ENCODE measurements at regions not wholly inside any gene's neighbourhood (a gene's known extent, or its start where the extent isn't known, plus 50 kb on each side); places are given as distances from the start of the nearest gene placed in this dataset.
A peak's percentile ranks its signal among the peaks of the same experiment; 100 is the strongest.

DNA sequence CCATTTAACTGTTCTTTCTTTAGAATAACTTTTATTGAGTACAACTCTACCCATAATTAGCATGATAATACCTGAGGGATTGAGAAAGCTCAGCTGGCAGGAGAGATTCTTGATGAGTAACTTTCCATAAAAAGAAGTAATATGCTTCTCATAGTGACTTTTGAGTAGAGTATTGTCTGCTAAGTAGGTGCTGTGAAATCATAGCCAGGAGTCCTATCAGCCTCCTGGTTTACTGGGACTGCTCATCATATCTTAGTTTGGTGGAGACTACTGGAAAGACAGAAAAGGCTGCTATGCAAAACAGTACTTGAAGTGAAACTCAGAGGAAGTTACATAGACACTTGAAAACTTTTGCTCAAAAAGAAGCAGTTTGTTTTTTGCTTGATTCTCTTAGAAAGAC, 113.3 kb upstream of the ATP2B1 start:
- DNase-seq (ENCODE audit: low read depth), result no peak

DNA sequence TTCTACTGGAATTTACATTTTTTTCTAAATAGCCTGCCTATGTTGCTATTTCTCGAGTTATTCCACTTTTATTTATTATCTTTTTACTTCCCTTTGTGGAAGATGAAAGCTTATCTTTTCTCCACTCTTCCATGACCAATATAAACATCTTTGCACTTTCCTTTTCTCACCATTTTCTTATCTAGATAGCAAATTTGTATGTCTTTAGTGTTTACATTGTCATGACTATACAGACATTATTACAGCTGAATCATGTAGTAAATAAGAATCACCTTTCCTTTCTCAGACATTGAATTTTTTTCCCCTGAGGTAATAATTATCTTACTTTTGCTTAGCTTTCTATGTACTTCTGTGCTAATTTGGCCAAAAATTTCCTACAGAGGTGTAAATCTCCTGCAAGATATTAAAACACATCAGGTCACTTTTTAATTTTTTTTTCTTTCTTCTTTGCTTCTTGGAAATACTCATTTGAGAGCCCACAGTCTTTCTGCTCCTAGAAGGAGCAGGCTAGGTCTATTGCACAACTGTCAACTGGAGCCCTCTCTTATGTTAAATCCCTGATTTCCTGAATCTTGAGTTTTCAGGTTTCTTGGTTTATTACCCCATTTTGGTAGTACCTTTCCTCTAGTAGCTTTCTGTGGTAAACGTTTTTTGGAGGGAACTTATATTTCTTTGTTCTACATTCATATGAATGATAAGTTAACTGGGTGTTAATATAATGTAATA, 109.0 kb upstream of the ATP2B1 start:
- no peak for DNase-seq (ENCODE audit: low read depth)

DNA sequence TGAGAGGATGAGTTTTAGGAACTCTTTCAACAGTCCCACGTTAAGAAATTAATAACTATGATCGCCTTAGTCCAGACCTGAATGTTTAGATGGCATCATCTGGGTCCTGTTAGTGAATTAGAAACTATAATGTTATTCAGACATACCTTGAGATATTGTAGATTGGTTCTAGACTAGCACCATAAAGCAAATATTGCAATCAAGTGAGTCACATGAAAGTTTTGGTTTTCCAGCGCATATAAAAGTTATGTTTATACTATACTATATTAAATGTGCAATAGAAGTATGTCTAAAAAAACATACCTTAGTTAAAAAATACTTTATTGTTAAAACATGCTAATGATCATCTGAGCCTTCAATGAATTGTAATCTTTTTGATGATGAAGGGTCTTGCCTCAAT, 106.6 kb upstream of the ATP2B1 start:
- no peak for DNase-seq (ENCODE audit: low read depth)

DNA sequence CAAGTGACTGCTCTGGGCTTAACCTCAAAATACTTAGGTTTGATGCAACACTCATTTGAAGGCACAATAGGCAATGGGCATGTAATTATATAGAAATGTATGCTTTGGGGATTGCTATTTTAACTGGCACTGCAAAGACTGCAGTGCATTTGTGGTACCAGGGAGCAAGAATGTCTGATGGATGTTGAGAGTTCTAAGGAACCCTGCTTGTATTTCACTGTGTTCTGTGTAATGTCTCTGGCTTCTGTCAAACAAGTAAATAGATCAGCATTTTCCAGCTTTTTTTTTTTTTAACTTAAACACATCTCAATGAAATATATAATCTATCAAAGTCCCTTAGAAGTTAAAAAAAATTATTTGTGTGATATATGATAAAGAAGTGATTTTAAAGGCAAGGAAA, 94.8 kb upstream of the ATP2B1 start:
- DNase-seq (ENCODE audit: low read depth), result no peak

DNA sequence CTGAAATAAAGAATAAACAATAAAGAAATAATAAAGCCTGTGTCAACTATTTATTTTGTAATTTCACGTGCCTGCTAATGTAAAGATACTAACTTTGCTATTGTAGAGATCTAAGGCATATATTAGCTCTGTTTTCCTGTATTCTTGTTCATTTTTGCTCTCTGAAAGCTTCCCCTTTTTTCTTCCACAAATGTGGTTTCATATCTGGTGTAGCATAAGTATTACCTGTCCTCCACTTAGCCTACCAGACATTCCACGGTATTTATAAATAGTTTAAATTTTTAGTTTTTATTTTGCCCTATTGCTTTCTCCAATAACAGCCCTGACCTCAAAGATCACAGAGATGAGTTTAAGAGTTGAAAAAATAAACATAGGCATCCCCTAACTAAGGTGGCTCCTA, 92.6 kb upstream of the ATP2B1 start:
- DNase-seq (ENCODE audit: low read depth), result no peak

DNA sequence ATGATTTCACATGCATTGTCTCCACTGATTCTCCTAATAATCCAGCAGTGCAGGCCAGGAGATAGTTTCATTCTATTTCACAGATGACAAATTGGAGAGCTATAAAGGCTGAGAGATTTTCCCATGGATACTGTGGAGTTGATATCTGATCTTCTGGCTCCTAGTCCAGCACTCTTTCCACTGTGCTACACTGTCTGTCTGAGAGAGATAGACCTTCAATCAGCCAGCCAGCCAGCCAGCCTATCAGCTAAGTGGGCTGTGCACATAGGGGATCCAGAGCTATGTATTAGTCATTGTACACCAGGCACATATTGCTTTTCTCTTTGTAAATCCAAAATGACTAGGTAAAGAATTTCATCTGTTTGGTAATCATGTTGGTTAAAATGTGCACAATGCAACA, 91.8 kb upstream of the ATP2B1 start:
- peak; percentile 1 for DNase-seq (ENCODE audit: low read depth)

DNA sequence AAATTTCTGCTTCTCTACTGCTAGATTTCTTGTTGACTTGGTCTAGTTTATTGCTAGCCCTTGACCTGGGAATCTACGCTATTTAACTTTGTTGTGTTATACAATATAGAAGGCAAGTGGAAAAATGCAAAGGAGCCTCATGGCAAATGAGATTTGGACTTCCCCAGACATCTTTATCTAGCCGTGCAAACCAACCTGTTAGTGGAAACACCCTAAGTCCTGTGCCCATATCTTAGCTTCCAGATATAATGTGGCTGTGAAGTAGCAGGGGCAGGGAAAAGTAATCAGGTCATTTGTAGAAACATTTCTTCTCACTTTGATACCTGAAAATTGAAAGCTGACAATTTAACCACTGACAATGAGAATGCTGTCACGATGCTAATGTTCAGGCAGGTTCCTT, 90.7 kb upstream of the ATP2B1 start:
- no peak for DNase-seq (ENCODE audit: low read depth)

DNA sequence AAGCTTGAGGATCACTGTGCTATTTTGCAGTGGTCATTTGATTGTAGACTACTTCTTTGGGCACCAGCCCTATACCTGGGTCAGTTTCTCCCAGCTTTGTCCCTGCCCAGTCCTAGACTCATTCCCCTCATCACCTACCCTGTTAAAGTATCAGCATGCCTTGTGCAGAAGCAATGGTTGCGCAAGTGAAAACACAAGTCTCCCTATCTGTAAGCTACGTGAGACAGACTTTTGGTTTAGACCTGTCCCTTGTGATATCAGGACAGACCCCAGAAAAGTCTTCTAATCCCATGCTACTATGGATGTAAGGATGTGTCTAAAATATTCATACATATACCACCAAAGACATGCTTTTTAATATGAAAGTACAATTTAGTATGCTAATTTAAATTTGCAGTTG, 88.8 kb upstream of the ATP2B1 start:
- DNase-seq (ENCODE audit: low read depth), result no peak

DNA sequence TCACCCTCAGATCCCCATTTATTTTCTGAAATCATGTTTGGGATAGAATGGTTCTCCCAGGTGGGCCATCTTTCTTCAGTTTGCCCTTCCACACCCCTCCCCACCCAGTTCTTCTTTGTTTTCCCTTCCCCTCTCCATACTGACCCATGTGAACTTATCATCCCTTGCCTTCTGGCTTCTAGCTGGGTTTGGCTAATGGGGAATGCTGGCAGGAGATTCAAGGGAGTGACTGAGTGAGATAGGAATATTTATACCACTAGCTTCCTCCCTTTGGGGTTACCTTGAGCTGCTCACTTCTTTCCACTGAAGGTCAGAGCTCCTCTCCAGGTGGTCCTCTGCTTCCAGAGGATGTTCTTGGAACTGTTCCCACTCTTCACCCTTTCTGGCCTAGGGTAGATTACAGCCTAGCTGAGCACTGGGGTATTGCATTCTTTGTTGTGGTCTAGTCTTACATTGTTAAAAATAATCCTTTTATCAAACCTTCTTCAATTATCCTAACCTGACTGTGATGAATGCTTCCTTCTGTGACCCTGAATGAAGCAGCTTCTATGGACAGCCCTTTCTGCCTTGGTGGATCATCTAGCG, 88.3 kb upstream of the ATP2B1 start:
- DNase-seq (ENCODE audit: low read depth), result no peak

DNA sequence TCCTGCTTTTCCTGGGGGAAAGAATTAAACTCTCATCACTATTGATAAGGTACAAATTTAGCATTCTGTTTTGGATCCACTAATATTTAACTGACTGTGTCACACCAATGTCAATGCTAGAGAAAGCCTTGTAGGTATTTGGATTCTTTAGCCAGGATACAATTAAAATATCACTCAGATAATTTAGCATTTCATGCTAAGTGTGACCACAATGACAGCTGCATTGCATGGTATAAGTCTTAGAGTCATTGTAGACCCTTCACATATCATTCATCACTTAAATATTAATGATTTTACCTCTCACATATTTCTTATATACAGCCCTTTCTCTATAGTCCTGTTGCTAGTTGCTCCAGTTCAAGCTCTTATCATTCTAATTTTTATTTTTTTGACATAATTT, 85.3 kb upstream of the ATP2B1 start:
- no peak for DNase-seq (ENCODE audit: low read depth)

DNA sequence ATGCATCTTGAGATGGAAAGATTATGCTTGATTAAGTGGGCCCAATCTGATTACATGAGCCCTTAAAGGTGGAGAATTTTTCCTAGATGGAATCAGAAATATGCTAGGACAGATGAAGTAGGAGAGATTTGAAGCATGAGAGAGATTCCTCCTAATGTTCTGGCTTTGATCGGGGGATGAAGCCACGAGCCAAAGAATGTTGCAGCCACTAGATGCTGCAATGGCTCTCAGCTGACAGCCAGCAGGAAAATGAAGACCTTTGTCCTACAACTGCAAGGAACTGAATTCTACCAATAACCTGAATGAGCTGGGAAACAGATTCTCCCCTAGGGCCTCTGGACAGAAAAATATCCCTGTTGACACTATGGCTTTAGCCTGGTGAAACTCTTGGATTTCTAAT, 82.6 kb upstream of the ATP2B1 start:
- DNase-seq (ENCODE audit: low read depth), result no peak

DNA sequence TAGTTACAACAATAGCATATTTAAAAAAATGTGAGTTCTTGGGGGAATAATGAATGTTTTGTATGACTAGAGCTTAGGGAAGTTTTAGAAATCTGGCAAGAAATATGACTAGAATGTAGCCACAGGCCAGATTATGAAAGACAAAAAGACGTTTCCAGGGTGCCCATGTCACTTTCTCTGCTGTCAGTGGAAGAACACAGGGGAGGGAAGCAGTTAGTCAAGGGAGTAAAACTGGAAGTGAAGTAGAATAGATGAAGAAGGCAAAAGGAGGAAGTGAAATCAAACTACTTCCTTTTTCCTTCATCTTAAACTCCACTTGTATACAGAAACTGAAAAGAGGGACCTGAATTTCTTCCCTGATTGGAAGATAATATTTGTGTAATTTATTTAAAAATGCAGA, 81.2 kb upstream of the ATP2B1 start:
- peak; percentile 69 for DNase-seq (ENCODE audit: low read depth)

DNA sequence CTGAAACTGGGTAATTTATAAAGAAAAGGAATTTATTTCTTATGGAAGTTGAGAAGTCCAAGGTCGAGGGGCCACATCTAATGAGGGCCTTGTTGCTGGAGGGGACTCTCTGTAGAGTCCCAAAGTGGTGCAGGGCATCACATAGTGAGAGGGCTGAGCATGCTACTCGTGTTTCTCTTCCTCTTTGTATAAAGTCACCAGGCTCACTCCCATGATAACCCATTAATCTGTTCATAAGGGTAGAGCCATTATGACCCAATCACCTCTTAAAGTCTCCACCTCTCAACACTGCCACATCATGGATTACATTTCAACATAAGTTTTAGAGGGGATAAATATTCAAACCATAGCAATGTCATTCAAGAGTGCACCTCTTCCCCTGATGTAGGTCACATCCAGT, 79.1 kb upstream of the ATP2B1 start:
- DNase-seq (ENCODE audit: low read depth), result no peak

DNA sequence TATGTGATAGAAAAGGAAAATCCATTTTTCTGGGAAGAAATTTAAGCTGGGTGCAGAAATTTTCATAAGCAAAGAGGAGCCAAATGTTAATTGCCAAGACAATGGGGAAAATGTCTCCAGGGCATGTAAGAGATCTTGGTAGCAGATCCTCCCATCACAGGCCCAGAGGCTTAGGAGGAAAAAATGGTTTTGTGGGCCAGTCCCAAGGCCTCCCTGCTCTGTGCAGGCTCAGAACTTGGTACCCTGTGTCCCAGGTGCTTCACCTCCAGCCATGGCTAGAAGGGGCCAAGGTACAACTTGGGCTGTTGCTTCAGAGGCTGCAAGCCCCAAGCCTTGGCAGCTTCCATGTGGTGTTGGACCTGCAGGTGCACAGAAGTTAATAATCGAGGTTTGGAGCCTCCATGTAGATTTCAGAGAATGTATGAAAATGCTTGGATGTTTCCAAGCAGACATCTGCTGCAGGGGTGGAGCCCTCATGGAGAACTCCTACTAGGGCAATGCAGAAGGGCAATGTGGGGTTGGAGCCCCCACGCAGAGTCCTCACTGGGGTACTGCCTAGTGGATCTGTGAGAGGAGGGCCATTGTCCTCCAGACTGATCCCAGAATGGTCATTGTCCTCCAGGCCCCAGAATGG, 77.7 kb upstream of the ATP2B1 start:
- no peak for DNase-seq (ENCODE audit: low read depth)

DNA sequence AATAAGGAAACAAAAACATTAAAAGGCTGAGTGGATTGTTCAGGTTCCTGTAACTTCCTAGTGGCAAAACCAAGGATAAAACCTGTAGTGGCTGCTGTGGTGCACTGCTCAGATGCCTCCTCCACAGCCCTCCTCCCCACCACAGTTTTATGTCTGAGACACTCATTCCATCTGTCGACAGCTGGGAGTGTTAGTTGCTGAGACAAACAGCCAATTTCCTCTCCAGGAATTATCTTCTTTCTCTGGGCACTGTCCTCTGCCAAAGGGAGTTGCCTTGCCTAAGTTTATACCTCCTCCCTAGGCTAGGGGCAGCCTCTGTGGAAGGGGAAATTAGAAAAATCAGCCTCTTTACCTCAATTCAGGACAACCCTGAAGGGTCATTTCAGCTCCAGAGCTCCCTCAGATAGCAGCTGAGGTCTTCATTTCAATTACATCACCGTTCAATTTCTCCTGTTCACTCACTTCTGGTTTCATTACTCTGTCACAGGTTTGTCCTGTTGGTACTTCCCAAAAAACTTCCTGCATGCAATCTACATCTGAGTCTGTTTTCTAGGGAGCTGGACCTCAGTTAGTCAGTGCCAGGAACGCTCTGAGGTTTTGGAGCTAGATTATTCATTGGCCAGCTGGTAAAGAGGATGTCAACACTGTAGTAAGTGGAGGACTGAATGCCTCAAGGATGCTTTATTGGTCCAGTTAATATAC, 74.9 kb upstream of the ATP2B1 start:
- DNase-seq (ENCODE audit: low read depth), result peak; percentile 60

DNA sequence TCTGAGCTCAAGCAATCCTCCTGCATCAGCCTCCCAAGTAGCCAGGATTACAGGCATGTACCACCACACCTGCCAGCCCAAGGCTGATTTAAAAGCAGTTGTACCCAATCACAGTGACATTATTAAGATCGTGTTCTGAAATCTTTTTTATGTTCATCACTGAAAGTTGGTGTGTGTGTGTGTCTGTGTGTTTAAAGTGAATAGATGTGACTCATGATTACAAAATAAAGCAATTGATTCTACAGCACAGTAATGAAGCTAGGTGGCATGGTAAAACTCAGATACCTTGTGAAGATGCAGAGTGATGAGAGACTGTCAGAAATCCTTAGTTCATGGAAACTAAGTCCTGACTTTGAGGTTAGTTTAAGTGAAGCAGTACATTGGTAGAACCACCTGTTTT, 74.2 kb upstream of the ATP2B1 start:
- DNase-seq (ENCODE audit: low read depth), result no peak

DNA sequence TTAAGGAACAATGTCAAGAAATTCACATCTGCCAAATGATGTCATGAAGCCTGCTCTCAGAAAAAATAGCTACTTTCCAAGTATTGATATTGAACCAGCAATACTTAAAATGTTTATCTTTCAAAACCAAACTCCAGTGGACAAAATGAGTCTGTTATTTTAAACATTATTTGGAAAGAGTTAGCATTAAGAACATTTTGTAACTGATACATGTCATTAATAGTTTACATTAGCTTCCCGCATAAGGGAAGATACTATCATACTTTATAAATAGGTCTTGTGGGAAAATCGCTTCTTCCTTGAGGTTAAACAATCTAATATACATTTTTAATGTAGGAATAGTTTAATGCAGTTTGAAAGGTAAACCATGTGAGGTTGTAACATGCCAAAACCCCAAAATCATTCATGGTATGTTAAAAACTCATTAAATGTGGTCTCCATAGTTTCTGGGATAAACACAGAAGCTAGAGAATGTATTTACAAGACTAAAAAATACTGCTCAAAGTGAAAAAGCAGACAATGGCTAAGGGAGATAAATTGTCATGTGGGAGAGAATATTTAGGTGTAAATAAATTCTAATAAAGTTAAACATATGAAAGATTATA, 73.4 kb upstream of the ATP2B1 start:
- peak; percentile 64 for DNase-seq (ENCODE audit: low read depth)

DNA sequence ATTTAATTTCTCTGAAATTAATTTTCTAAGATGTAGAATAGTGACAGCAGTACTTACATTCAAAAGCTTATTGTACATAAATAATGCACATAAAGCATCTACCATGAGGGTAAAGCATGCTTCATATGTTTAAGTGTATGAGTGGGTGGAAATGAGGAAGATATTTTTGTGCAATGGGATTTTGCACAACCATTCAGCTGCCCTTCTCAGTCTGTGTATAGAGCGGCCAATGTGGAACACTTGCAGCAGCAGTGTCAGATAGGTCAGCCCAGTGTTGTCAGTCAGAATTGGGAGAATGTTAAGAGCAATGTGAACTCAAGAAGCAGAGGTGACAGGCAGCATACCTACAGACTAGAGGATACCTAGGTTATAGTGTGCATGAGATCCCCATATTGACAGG, 72.5 kb upstream of the ATP2B1 start:
- DNase-seq (ENCODE audit: low read depth), result no peak

DNA sequence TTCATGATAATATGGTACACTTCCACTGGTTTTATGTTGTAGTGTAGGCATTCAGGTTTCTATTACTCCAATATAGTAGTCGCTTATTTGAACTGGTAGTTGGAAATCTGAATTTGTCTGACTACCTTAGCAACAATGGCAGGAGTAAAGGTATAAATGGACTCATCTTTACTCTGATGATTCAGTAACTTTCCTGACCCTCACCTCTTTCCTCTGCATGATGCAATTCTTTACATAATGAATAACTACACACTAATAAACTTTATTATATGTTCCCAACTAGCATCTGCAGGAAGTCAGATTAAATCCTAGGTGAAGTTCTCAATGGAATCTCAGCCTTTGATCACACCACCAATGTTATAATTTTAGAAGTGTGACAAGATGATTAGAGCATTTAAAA, 70.5 kb upstream of the ATP2B1 start:
- no peak for DNase-seq (ENCODE audit: low read depth)

DNA sequence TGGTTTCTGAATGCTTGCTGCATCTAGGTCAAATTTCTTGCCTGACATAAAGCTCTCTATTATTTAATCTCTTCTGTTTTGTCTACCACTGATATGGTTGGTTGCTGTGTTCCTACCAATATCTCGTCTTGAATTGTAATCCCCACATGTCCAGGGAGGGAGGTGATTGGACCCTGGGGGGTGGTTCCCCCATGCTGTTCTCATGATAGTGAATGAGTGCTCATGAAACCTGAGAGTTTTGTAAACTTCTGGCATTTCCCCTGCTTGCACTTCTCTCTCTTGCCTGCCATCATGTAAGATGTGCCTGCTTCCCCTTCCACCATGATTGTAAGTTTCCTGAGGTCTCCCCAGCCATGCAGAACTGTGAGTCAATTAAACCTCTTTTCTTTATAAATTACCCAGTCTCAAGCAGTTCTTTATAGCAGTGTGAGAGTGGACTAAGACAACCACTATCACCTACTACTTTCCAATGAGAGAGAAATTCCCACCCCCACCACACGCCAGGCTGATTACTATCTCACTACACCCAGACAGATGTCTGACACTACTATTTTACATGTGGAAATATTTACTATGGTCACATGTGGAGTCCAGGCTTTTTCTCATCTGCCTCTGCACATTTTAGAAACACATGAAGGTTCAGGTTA, 69.2 kb upstream of the ATP2B1 start:
- no peak for DNase-seq (ENCODE audit: low read depth)

DNA sequence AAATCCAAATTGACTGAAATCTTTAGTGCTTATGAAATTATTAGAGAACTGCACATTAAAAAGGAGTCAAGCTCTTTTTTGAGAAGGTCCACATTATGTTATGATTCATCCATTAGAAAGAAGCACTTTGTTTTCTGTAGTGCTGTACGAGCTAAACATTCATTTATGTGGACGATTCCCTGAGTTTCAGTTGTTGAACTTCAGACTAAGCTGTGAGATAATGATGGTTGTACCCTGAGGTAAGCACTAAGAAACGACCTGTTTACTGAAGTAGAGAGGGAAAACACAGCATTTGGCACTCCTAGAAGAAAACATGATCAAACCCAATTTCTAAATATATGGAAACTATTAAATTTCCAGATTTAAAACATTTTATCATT, 67.3 kb upstream of the ATP2B1 start:
- no peak for DNase-seq (ENCODE audit: low read depth)

All from EH (cell line).